Tibial nerve (tissue), 3 donors: ENCODE measurements at regions not wholly inside any gene's neighbourhood (a gene's known extent, or its start where the extent isn't known, plus 50 kb on each side); places are given as distances from the start of the nearest gene placed in this dataset.

Experiments used
- POLR2A ChIP-seq, 2 donors: fragments of 450-650 bp; IDR thresholded peaks; one replicate each; pipeline ENCODE4 v1.6.1; 2017; ENCODE audit warnings: antibody characterized with exemption in 2 of 2, mild to moderate bottlenecking in 2 of 2, moderate library complexity in 2 of 2
- TF ChIP-seq, protein P1 (sequence below), 5 experiments: fragments of 200-600 bp in 3 of 5; fragments of 450-650 bp in 2 of 5; sonication (generic) in 3 of 5; IDR thresholded peaks; one replicate each; pipeline ENCODE4 v1.5.1; 2016 to 2019; ENCODE audit warnings: antibody characterized with exemption in 5 of 5, mild to moderate bottlenecking in 3 of 5, moderate library complexity in 2 of 5

DNA sequence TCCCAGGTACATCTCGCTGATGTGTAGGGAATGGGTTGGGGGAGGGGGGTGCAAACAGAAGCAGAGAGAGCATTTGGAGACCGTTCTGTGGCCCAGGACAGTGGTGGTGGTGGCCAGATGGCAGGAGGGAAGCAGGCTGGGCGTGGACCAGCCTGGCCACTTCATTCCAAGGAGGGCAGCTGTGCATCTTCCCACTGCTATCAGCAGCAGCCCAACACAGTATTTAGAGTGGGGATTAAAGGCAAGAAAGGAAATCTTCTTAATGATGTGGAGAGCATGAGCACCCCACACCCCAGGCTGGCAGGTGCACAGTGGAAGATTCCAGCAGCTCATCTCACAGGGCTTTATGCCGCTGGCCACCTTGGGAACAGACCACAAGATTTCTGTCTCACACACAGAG, 198.7 kb downstream of the NPHP4 start:
- TF ChIP-seq, protein P1, sequence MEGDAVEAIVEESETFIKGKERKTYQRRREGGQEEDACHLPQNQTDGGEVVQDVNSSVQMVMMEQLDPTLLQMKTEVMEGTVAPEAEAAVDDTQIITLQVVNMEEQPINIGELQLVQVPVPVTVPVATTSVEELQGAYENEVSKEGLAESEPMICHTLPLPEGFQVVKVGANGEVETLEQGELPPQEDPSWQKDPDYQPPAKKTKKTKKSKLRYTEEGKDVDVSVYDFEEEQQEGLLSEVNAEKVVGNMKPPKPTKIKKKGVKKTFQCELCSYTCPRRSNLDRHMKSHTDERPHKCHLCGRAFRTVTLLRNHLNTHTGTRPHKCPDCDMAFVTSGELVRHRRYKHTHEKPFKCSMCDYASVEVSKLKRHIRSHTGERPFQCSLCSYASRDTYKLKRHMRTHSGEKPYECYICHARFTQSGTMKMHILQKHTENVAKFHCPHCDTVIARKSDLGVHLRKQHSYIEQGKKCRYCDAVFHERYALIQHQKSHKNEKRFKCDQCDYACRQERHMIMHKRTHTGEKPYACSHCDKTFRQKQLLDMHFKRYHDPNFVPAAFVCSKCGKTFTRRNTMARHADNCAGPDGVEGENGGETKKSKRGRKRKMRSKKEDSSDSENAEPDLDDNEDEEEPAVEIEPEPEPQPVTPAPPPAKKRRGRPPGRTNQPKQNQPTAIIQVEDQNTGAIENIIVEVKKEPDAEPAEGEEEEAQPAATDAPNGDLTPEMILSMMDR (IDR thresholded peaks at IDR 0.05), result no peak
- no peak for TF ChIP-seq POLR2A (IDR thresholded peaks at IDR 0.05)
